A549 (cell line): ENCODE measurements at regions not wholly inside any gene's neighbourhood (a gene's known extent, or its start where the extent isn't known, plus 50 kb on each side); places are given as distances from the start of the nearest gene placed in this dataset.

Experiments
- CEBPB ChIP-seq, 2 experiments: fragments of >200 bp in 1 of 2; sonication (Bioruptor Twin) in 1 of 2; formaldehyde crosslinking in 1 of 2; IDR thresholded peaks; 2 replicates each; pipeline ENCODE4 v1.6.1; 2012 to 2016
- CTCF ChIP-seq: fragments of >200 bp; sonication (Bioruptor Twin); formaldehyde crosslinking; IDR thresholded peaks from 3 replicates; pipeline ENCODE4 v1.5.1; 2016
- ELK1 ChIP-seq: fragments of 150-350 bp; IDR thresholded peaks from 2 replicates; pipeline ENCODE4 v1.6.1; 2014; ENCODE audit warnings: low read depth, mild to moderate bottlenecking, low read length
- EP300 ChIP-seq, 2 experiments: fragments of >200 bp; sonication (Bioruptor Twin); formaldehyde crosslinking; IDR thresholded peaks; 2 replicates in 1 of 2; 3 replicates in 1 of 2; pipeline ENCODE4 v1.6.1; 2016 to 2017
- HDAC2 ChIP-seq: fragments of 200-600 bp; sonication (generic); IDR thresholded peaks from 2 replicates; pipeline ENCODE4 v1.6.1; 2016
- HOXB5 ChIP-seq: fragments of 250-450 bp; sonication (Bioruptor Pico); IDR thresholded peaks from 2 replicates; pipeline ENCODE4 v1.5.0; 2020; ENCODE audit warnings: mild to moderate bottlenecking, moderate library complexity
- MAX ChIP-seq: IDR thresholded peaks from 2 replicates; pipeline ENCODE4 v1.6.1; 2012
- POLR2A ChIP-seq: IDR thresholded peaks from 2 replicates; pipeline ENCODE4 v1.6.1; 2012; ENCODE audit warnings: mild to moderate bottlenecking, low read length
- RAD21 ChIP-seq, 2 experiments: fragments of >200 bp in 1 of 2; sonication (Bioruptor Twin) in 1 of 2; formaldehyde crosslinking in 1 of 2; IDR thresholded peaks in 1 of 2; conservative IDR thresholded peaks in 1 of 2; 2 replicates in 1 of 2; 3 replicates in 1 of 2; pipeline ENCODE4 v1.6.1; 2012 to 2018; ENCODE audit warnings: inconsistent platforms in 1 of 2
- RARB ChIP-seq: fragments of 250-450 bp; sonication (Bioruptor Pico); IDR thresholded peaks from 2 replicates; pipeline ENCODE4 v1.8.0; 2021; ENCODE audit warnings: mild to moderate bottlenecking, moderate library complexity
- REST ChIP-seq: fragments of 200-600 bp; sonication (generic); IDR thresholded peaks from 2 replicates; pipeline ENCODE4 v1.6.1; 2016; ENCODE audit warnings: antibody characterized with exemption, mild to moderate bottlenecking, moderate library complexity
- SMC3 ChIP-seq: fragments of >200 bp; sonication (Bioruptor Twin); formaldehyde crosslinking; IDR thresholded peaks from 3 replicates; pipeline ENCODE4 v1.6.1; 2018; ENCODE audit warnings: inconsistent platforms

- TF ChIP-seq CTCF: no peak
- no peak for TF ChIP-seq HDAC2
- TF ChIP-seq SMC3: no peak
- TF ChIP-seq CEBPB (IDR thresholded peaks at IDR 0.05): no peak
- TF ChIP-seq POLR2A: no peak
- TF ChIP-seq MAX: no peak
- no peak for TF ChIP-seq REST
- no peak for TF ChIP-seq RAD21 (conservative IDR thresholded peaks at IDR 0.05 in 1 of 2, IDR thresholded peaks at IDR 0.05 in 1 of 2)
- TF ChIP-seq RARB (CRISPR knock-in tag): no peak
- no peak for TF ChIP-seq EP300 (IDR thresholded peaks at IDR 0.05)
- TF ChIP-seq ELK1: no peak
- no peak for TF ChIP-seq HOXB5 (CRISPR knock-in tag)
Observed at GRCh38 chr6:144954241-144954556, 669.1 kb downstream of the UTRN start.
